GM18519 (cell line): ENCODE measurements at regions not wholly inside any gene's neighbourhood (a gene's known extent, or its start where the extent isn't known, plus 50 kb on each side); places are given as distances from the start of the nearest gene placed in this dataset.

ENCODE experiments used
- ATAC-seq: cut with Tn5 transposase; IDR thresholded peaks from one replicate; pipeline ENCODE4 v1.9.1; 2021; ENCODE audit warnings: mild to moderate bottlenecking, moderate library complexity; ENCODE audit not compliant: unreplicated experiment, low FRiP score

GRCh38 chr2:136408795-136409194 is 290.8 kb upstream of the CXCR4 start:
- no peak for ATAC-seq

GRCh38 chr2:136407952-136408318 is 290.0 kb upstream of the CXCR4 start:
- no peak for ATAC-seq

- ATAC-seq = no peak
Observed at GRCh38 chr2:136407117-136407951, 289.4 kb upstream of the CXCR4 start.

DNA sequence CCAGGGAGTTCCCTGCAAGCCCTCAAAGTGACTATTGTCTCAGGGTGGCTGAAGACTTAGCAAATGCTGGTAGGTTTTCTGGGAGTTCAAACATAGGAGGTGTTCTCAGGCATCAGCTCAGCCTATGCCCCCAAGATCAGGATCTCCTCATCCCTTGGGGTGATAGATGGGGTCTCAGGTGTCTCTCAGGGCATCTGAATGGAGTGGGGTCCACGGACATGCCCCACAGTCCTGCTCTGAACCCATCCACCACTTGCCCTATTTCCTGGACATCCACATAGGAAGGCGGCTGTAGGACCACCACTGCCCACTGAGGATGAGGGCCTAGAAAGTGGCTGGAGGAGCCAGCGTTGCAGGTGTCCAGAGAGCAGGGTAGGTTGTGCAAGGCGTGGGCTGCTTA is 287.0 kb upstream of the CXCR4 start:
- no peak for ATAC-seq

GRCh38 chr2:136404176-136404575 is 286.2 kb upstream of the CXCR4 start:
- no peak for ATAC-seq

DNA sequence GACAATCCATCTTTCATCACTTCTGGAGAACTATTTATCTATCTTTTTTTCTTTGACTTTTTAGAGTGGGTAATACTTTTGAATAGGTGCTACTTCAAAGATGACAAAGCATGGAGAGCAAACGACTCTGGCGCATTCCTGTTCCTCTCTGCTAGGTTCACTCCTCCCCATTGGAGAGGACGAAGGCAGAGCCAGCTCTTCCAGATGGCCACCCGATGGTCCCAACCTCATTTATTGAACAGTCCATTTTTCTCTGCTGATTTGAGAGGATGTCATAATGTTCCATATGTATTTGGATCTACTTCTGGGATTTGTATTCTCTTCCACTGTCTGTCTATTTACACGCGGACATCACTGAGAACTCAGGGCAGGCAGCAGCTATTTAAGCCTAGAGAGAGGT is 284.3 kb upstream of the CXCR4 start:
- ATAC-seq = no peak

DNA sequence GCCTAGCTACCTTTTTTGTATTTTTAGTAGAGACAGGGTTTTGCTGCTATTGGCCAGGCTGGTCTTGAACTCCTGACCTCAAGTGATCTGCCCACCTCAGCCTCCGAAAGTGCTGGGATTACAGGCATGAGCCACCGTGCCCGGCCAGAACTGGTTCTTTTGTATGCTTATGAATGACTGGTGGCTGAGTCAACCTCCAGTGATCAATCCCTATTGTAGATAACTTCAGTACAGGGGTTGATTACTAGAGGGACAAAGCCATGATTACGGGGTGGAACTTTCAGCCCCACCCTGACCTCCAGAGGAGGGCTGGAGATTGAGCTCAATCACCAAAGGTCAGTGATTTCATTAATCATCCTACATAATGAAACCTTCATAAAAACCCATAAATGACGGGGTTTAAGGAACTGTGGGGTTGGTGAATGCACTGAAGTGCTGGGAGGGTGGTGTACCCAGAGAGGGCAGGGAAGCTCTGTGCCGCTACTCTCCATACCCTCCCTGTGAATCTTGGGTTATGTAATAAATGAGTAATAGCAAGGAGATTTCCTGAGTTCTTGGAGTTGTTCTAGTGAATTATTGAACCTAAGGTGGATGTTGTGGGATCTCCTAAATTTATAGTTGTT is 281.8 kb upstream of the CXCR4 start:
- no peak for ATAC-seq

GRCh38 chr2:136395582-136395981 is 277.6 kb upstream of the CXCR4 start:
- ATAC-seq = no peak

DNA sequence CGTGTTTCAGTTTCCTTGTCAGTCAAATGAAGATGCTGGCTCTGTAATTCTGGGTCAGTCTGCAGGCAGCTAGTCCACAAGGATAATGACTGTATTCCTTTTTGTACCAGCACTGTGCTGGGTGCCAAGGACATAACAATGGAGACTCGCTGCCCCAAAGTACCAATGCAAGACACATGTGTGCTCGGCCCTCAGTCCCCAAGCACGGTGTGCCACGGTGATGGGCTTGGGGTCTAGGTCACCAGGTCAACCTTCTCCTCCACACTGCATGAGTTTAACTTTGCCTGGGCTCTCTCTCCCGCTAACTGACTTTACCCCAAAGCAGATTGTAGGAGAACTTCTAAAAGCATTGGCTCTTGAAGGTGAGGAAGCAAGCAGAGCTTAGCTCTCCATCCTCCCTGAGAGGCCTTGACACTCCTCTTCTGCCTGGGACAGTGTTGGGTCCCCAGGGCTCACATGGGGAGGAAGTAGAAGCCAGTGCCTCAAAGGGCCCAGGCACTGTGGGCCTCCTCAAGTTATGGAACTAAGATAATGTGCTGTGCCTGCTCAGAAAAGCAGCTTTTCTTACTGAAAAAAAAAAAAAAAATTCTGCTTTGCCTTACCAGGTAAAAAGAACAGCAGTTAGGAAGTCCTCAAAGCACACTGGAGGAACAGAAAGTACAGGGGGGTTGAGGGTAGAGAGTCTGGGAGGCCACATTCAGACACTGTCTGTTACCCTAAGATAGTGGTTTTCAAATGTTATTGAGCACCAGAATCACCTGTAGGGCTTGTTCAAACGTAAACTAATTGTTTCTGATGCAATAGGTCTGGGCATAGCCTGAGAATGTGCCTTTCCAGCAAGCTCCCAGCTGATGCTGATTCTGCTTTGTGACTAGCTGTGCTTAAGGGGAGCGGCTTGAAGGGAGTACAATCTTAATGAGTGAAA is 276.4 kb upstream of the CXCR4 start:
- peak; percentile 57 for ATAC-seq

- no peak for ATAC-seq
Observed at GRCh38 chr2:136393514-136393913, 275.6 kb upstream of the CXCR4 start.

DNA sequence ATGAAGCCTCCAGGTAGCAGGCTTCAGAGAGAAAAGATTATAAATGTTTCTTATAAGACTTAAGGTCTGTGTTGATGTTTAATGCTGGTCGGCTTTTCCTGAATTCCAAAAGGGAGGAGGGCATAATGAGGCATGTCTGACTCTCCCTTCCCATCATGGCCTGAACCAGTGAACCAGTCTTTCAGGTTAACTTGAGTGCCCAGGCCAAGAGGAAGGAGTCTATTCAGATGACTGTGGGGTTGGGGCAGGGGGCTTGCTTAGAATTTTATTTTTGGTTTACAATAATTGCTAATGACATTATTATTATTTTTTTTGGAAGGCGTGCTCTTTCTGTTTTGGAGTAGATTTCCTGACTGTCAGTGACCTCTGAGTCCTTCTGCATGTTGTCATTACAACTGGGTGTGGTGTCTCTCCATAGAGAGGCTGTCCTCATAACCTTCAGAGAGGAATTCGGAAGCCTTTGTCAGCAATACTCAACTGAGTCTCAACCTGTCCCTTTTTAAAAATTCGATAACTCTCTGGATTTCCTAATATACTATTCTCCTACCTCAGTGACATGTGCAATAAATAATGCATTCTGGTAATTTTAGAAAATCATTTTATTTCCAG is 275.1 kb upstream of the CXCR4 start:
- ATAC-seq = no peak

DNA sequence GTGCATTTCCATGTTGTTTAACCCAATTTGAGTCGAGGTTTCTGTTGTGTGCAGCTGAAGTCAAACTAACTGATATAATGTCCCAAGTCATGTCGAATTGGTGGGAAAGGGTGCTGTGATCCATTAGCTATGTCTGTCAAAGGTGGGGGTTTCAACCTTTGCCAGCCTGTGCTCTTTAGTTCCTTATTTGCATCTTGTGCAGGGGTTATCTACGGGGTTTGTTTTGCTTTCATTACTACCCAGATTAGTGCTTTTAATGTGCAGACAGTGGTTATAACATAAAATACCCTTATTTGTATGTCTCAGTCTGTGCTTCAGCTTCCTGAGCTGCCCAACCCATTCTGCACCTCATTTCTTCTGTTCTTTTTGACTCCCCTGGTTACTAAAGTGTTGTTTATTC is 271.9 kb upstream of the CXCR4 start:
- peak; percentile 68 for ATAC-seq

DNA sequence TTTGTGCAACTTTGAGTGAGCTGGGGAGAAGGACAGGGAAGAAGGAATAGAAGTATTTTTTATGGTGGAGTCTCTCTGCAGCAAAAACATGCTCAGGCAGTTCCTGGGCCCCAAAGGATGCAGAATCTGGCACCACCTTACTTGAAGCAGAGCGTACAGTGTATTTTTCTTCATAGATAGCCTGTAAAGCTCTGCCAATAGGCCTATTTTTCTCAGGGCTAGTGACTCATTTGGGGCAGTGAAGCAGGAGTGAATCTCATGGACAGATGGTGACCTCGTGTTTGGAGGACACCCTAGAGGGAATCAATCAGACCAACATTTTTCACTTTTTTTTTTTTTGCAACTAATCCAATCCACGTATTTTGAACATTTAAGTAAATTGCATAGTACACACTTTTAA is 268.1 kb upstream of the CXCR4 start:
- ATAC-seq = no peak

GRCh38 chr2:136384531-136385303 is 266.8 kb upstream of the CXCR4 start:
- peak; percentile 41 for ATAC-seq

DNA sequence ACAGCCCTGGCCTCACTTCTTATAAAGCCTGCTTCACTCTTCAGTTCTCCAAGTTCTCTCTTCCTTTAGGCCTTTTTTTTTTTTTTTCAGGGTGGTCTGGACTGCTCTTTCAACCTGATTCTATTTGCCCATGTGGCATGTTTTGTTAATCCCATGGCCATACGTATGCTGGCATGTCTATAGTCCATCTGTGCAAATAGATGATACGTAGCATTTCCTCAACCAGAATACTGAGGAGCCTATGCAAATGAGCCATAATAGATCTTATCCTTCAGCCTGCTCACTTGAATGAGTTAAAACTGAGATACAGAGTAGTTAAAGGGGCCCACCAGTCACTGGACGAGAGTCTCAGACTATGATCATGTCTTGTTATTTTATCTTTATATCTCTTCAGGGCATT is 265.2 kb upstream of the CXCR4 start:
- no peak for ATAC-seq

DNA sequence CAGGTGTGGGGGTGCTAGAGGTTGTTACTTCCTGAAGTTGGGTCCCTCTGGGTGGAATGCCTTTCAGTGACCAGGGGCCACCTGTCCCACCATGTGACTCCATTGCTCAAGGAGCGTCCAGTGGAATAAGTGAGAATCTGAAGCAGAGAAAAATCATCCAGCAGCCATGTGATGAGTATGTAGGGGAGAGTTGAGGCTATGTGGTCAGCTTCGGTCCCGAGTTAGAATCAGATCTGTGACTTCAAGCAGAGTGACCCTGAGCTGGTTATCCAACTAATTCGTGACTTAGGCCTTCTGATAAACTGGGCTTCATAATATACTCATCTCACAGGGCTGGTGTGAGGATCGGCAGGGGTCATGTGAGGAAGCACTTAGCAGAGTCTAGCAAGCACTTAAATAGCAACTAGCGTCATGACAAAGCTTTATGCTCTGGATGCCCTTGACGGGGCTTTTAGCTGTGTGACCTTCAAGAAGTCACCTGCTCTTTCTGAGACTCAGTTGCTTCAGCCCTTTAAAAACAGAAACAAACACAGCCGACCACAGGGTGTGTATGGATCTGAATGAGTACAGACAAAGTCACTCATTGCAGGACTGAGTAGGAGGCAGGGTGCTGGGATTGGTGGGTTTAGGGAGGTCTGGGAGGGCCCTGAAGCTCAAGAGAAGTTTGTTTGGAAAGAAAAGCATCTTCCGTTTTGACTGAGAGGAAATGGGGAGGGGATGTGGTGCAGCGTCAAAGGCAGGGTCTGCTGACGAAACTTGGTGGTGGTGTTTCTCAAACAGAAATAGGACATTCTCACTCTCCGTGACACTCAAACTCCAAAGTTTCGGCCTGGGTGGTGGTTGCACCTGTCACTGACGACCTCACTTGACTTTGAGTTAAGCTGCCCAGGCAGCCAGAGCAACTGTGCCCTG is 264.0 kb upstream of the CXCR4 start:
- ATAC-seq = peak; percentile 63

- no peak for ATAC-seq
Observed at GRCh38 chr2:136381245-136381644, 263.3 kb upstream of the CXCR4 start.

GRCh38 chr2:136378712-136379595 is 261.0 kb upstream of the CXCR4 start:
- ATAC-seq = no peak
